ENCODE measurements at regions not wholly inside any gene's neighbourhood (a gene's known extent, or its start where the extent isn't known, plus 50 kb on each side); places are given as distances from the start of the nearest gene placed in this dataset.

GRCh38 chr3:148005456-148005855, 596.3 kb downstream of the ZIC1 start:
- TF ChIP-seq EZH2 (IDR thresholded peaks at IDR 0.05; ENCODE audit: borderline replicate concordance, insufficient read depth, low read length, poor library complexity, severe bottlenecking) (no peak), POLR2AphosphoS5 (IDR thresholded peaks at IDR 0.05) (no peak), CTCF (IDR thresholded peaks at IDR 0.05; ENCODE audit: poor library complexity, severe bottlenecking) (no peak), TAF1 (IDR thresholded peaks at IDR 0.05; ENCODE audit: low read depth) (no peak), RAD21 (conservative IDR thresholded peaks at IDR 0.05) (no peak), SMC3 (conservative IDR thresholded peaks at IDR 0.05; ENCODE audit: poor library complexity) (no peak), EP300 (conservative IDR thresholded peaks at IDR 0.05; ENCODE audit: poor library complexity, severe bottlenecking) (no peak), REST (IDR thresholded peaks at IDR 0.05; ENCODE audit: borderline replicate concordance) (no peak)
